ENCODE measurements at regions not wholly inside any gene's neighbourhood (a gene's known extent, or its start where the extent isn't known, plus 50 kb on each side); places are given as distances from the start of the nearest gene placed in this dataset.
"Not testable (repeated sequence)": the region's sequence is repeated elsewhere in the genome, so short reads cannot be mapped to it uniquely, and the experiment has no call there.

DNA sequence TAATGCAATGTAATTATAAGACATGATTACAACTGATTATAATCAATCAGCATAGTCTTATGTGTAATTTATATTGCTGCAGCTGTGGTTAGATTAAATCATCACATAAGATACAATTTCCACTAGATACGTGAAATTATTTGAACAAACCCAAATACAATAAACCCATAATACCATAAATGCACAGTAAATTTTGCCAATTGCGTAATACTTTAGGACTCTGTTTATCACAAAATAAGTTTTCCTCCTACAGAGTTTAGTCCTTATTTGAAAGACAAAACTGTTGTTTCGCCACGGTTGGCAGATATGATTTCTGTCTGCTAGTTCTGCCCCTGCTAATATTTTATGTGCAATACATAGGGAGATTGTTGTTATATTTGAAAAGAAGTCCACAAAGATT, 895.9 kb upstream of the ADGRL4 start:
- 89 to 91% methylated on average over 4 of the region's 4 CpGs for WGBS, 2 donors
- intact Hi-C loops (cut with DNase I) = no loop called here
- no peak for DNase-seq
- no peaks in the 10 kb centered on the region for H3K27me3 ChIP-seq
- no peak for ATAC-seq
- no peak overlapping the region for H3K4me3 ChIP-seq
- peaks cover 0 to 5% (median 0%) of the 10 kb centered on the region in 11 donors for H3K9me3 ChIP-seq
- H3K4me1 ChIP-seq = no peaks in the 10 kb centered on the region
- H3K36me3 ChIP-seq = no peaks in the 10 kb centered on the region
- H3K27ac ChIP-seq = no peak overlapping the region
- TF ChIP-seq, protein P1, sequence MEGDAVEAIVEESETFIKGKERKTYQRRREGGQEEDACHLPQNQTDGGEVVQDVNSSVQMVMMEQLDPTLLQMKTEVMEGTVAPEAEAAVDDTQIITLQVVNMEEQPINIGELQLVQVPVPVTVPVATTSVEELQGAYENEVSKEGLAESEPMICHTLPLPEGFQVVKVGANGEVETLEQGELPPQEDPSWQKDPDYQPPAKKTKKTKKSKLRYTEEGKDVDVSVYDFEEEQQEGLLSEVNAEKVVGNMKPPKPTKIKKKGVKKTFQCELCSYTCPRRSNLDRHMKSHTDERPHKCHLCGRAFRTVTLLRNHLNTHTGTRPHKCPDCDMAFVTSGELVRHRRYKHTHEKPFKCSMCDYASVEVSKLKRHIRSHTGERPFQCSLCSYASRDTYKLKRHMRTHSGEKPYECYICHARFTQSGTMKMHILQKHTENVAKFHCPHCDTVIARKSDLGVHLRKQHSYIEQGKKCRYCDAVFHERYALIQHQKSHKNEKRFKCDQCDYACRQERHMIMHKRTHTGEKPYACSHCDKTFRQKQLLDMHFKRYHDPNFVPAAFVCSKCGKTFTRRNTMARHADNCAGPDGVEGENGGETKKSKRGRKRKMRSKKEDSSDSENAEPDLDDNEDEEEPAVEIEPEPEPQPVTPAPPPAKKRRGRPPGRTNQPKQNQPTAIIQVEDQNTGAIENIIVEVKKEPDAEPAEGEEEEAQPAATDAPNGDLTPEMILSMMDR (IDR thresholded peaks at IDR 0.05) = no peak

DNA sequence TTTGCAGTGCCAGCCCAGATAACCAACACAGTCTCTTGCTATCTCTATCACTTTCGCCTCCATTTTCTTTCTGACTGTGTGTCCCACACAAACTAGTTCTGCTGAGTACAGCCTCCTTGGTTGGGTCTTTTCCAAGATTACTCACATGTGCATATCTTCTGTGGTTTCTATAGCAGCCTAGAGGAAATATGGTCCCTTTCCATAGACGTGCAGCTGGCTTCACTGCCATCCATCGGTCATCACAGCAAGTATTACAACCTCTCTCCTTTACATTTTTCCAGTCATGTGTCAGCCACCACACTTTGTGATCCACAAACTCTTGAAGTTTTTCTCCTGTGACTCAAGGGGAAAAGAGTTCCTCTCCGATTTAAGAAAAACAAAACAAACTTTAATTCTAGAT, 893.4 kb upstream of the ADGRL4 start:
- 66 to 77% methylated on average over 4 of the region's 4 CpGs for WGBS, 2 donors
- no peak overlapping the region for H3K27ac ChIP-seq
- H3K36me3 ChIP-seq = no peaks in the 10 kb centered on the region
- no peaks in the 10 kb centered on the region for H3K9me3 ChIP-seq
- no peak overlapping the region for H3K4me3 ChIP-seq
- intact Hi-C loops (cut with DNase I) = no loop called here
- no peaks in the 10 kb centered on the region for H3K4me1 ChIP-seq
- TF ChIP-seq, protein P1 (IDR thresholded peaks at IDR 0.05) = no peak
- no peak for DNase-seq
- no peak for ATAC-seq
- H3K27me3 ChIP-seq = no peaks in the 10 kb centered on the region

DNA sequence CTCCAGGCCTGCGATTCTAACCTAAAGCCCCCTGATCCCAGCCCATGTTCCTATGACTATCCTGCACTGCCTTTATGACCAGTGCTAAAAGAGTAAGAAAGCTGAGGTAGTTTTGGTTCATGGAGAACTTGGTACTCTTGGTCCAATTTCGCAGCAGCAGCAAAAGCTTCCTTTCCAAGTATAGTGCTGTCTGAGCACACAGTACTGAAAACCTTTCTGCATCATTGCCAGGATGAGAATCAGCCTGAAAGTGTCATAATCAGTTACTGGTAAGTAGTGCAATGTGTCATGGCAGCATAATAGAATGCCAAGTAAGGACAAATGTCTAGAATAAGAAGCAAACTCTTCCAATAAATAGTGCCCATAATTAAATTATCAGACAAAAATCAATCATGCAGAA, 889.6 kb upstream of the ADGRL4 start:
- Histone ChIP-seq H3K36me3 (no peaks in the 10 kb centered on the region), H3K27ac (no peak overlapping the region), H3K4me1 (no peaks in the 10 kb centered on the region), H3K9me3 (peaks cover 0 to 5% (median 0%) of the 10 kb centered on the region in 11 donors), H3K4me3 (no peak overlapping the region), H3K27me3 (no peaks in the 10 kb centered on the region)
- TF ChIP-seq, protein P1 (IDR thresholded peaks at IDR 0.05) = no peak
- WGBS, 2 donors = 87 to 90% methylated on average over 2 of the region's 2 CpGs
- intact Hi-C loops (cut with DNase I) = no loop called here
- ATAC-seq (no peak), DNase-seq (no peak)

DNA sequence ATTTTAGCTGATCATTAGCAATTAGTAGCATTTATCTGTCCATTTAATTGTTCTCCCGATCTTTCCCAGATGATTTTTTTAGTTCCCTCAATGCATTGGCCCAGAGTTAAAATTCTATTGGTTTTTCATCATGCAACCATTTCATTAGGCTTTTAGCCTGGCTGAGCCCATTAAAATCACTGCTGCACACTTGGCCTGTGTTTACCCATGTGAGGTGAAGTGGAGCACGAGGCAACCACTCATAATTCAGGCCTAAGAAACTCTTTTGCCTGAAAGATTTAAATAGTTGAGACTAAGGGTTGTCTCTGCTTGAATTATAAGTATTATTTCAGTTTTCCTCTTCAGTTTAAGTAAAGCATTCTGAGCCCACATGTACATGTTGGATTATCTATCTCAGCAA, 889.0 kb upstream of the ADGRL4 start:
- TF ChIP-seq, protein P1 (IDR thresholded peaks at IDR 0.05) = no peak
- no peak for ATAC-seq
- WGBS, 2 donors = 73 to 82% methylated on average over 2 of the region's 2 CpGs
- Histone ChIP-seq H3K4me1 (no peaks in the 10 kb centered on the region), H3K4me3 (no peak overlapping the region), H3K27me3 (no peaks in the 10 kb centered on the region), H3K27ac (no peak overlapping the region), H3K9me3 (peaks cover 0 to 9% (median 0%) of the 10 kb centered on the region in 11 donors), H3K36me3 (no peaks in the 10 kb centered on the region)
- no peak for DNase-seq
- intact Hi-C loops (cut with DNase I) = no loop called here

DNA sequence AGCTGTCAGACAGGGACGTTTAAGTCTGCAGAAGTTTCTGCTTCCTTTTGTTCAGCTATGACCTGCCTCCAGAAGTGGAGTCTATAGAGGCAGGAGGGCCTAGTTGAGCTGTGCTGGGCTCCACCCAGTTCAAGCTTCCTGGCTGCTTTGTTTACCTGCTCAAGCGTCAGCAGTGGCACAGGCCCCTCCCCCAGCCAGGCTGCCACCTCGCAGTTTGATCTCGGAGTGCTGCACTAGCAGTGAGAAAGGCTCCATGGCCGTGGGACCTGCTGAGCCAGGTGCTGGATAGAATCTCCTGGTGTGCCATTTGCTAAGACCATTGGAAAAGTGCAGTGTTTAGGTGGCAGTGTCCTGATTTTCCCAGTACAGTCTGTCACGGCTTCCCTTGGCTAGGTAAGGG, 887.6 kb upstream of the ADGRL4 start:
- DNase-seq; H3K4me3 ChIP-seq; ATAC-seq; H3K4me1 ChIP-seq; H3K27ac ChIP-seq; H3K36me3 ChIP-seq; intact Hi-C loops (cut with DNase I); H3K27me3 ChIP-seq: not testable (repeated sequence)
- WGBS, 2 donors = 68 to 69% methylated on average over 6 of the region's 6 CpGs
- peaks cover 0 to 20% (median 0%) of the 10 kb centered on the region in 11 donors for H3K9me3 ChIP-seq
